ENCODE measurements at regions not wholly inside any gene's neighbourhood (a gene's known extent, or its start where the extent isn't known, plus 50 kb on each side); places are given as distances from the start of the nearest gene placed in this dataset.

DNA sequence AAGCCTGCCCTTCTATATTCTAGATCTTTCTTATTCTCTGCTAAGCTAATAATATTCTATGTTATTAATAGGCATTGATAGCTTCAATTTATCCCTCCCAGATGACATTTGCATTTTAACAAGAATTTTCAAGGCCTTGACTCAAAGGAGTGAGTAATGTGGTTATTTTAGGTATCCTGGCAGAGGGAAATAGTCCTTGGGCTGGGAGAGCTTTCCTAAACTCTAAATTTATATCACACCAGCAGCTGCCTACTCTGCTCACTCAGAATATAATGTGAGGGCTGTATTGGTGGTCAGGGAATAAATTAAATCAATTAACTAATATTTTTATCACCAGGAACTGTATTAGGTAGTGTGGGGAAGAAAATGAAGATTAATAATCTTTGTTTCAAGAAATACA is 74.8 kb upstream of the ADAM23 start:
- intact Hi-C loops (cut with micrococcal nuclease), result no loop called here

- intact Hi-C loops (cut with micrococcal nuclease), result no loop called here
These were observed 74.3 kb upstream of the ADAM23 start for GRCh38 chr2:206368933-206369569.

- intact Hi-C loops (cut with micrococcal nuclease), result no loop called here
These were observed 67.4 kb upstream of the ADAM23 start for GRCh38 chr2:206375956-206376355.

- intact Hi-C loops (cut with micrococcal nuclease), result no loop called here
These were observed 64.5 kb upstream of the ADAM23 start for GRCh38 chr2:206378835-206379234.

DNA sequence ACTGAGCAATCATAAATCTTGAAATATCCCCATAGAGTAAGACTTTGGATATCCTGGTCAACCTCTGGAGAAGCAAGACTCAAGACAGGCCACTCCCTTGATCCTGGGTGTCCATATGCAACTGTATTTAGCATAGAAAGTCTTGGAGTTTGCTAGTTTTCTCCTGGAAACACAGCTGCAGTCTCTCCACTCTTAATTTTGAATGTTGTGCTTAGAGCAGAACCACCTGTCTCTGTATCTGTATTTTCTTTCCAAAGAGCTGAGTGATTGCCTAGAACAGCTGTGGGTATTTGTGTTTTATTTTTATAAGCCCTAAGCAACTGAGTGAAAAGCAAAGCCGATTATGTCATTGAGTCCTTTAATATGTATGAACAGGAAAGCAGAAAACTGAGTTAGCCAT is 64.1 kb upstream of the ADAM23 start:
- intact Hi-C loops (cut with micrococcal nuclease), result no loop called here

DNA sequence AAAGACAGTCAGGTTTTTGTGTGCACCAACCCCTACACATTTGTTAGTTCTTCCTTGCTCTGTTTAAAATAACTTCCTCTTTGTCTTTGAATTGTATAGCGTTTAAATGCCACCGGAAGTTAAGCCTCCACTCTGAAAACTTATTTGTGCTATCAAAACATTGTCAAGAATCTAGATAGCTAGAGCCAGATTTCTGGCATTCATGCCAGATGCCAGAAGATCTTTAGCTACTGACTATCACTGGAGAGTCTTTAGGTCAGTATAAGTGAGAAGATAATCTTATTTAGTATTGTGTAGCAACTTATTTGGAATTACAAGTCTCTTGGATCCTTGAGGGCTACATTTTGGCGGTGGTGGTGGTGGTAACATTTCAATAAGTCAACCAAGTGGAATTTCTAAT is 63.4 kb upstream of the ADAM23 start:
- intact Hi-C loops (cut with micrococcal nuclease), result no loop called here

GRCh38 chr2:206381881-206382280 is 61.5 kb upstream of the ADAM23 start:
- intact Hi-C loops (cut with micrococcal nuclease), result no loop called here

GRCh38 chr2:206383669-206384068 is 59.7 kb upstream of the ADAM23 start:
- intact Hi-C loops (cut with micrococcal nuclease), result no loop called here

DNA sequence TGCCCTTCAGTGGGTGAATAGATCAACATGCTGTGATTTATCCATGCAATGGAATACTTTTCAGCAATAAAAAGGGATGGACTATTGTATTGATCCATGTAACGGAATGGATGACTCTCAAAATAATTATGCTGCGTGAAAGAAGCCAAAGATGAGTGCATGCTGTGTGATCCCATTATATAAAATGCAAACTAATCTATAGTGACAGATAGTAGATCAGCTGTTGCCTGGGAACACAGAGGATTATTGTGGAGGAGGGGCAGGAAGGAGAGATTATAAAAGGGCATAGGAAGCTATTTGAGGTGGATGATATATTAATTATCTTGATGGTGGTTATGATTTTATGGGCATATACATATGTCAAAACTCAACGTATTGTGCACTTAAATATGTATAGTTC is 55.5 kb upstream of the ADAM23 start:
- intact Hi-C loops (cut with micrococcal nuclease), result no loop called here

DNA sequence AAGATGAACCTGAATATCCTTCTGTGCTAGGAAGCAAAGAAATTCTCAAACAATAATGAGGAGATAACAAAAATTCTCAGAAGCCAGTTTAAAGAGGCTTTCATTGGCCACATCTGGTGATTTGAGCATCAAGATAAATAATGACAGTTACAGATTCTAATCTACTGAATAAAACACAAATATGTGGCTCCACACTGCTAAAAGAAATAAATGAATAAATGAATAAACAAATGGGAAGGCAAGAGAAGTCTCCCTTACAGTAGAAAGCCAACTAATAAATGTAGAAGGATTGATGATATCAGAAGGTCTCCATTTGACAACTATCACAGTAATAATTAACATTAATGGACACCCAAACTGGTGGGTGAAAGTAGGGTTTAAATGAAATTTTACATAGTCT is 54.6 kb upstream of the ADAM23 start:
- intact Hi-C loops (cut with micrococcal nuclease), result no loop called here

- intact Hi-C loops (cut with micrococcal nuclease), result no loop called here
These were observed 54.2 kb upstream of the ADAM23 start for GRCh38 chr2:206389164-206389563.

DNA sequence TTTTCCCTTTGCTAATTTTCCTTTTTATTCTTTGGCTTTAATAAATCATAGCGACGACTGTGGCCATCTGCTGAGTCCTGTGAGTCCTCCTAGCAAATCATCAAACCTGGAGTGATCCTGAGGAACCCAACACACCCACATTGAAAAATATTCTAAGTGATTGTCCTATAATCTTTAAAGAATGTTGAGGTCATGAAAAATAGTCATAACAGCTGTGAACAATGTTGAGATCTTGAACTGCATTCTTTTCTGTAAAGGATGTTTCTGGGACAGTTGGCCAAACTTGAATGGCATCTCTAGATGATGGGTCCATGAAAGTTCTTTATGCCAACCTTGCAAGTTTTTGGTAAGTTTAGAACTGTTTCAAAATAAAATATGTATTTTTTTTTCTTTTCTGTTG is 53.2 kb upstream of the ADAM23 start:
- intact Hi-C loops (cut with micrococcal nuclease), result no loop called here

- intact Hi-C loops (cut with micrococcal nuclease), result loop anchor here (1.0 to 2.0 kb wide), 2 partner anchors 167 to 389 kb away; no protein-coding TSS in a partner anchor
These were observed 51.2 kb upstream of the ADAM23 start for GRCh38 chr2:206392118-206392517.
